Neural cell (in vitro differentiated cells): ENCODE measurements at regions not wholly inside any gene's neighbourhood (a gene's known extent, or its start where the extent isn't known, plus 50 kb on each side); places are given as distances from the start of the nearest gene placed in this dataset.

Experiments used
- H2AFZ ChIP-seq: fragments of 200-600, 300-800 bp; sonication (generic), shearing (Covaris generic); 2 replicates; pipeline ENCODE4 v1.6.0; 2014; ENCODE audit warnings: low read depth, mild to moderate bottlenecking, antibody characterized with exemption, low read length, moderate library complexity
- H3F3A ChIP-seq: fragments of 200-600 bp; shearing (Covaris generic); 2 replicates; pipeline ENCODE4 v1.6.1; 2016; ENCODE audit warnings: mild to moderate bottlenecking, moderate library complexity, mixed read lengths, antibody characterized with exemption, low read length; ENCODE audit not compliant: insufficient read depth, poor library complexity, severe bottlenecking
- H3K27ac ChIP-seq: fragments of 200-600, 300-800 bp; sonication (generic), shearing (Covaris generic); 2 replicates; pipeline ENCODE4 v1.5.1; 2014; ENCODE audit warnings: mild to moderate bottlenecking, low read length, moderate library complexity
- H3K27me3 ChIP-seq: fragments of 300-800, 200-600 bp; sonication (generic), shearing (Covaris generic); 2 replicates; pipeline ENCODE4 v1.6.0; 2014; ENCODE audit warnings: mild to moderate bottlenecking, low read depth, low read length, moderate library complexity; ENCODE audit not compliant: insufficient read depth
- H3K36me3 ChIP-seq: fragments of 300-800, 200-600 bp; sonication (generic), shearing (Covaris generic); 2 replicates; pipeline ENCODE4 v1.5.1; 2014; ENCODE audit warnings: mild to moderate bottlenecking, antibody characterized with exemption, low read length, moderate library complexity; ENCODE audit not compliant: insufficient read depth
- H3K4me2 ChIP-seq: fragments of 300-800, 200-600 bp; sonication (generic), shearing (Covaris generic); 2 replicates; pipeline ENCODE4 v1.6.0; 2014; ENCODE audit warnings: mild to moderate bottlenecking, low read length
- H3K4me3 ChIP-seq: fragments of 300-800, 200-600 bp; sonication (generic), shearing (Covaris generic); 2 replicates; pipeline ENCODE4 v1.5.1; 2014; ENCODE audit warnings: mild to moderate bottlenecking, low read length, moderate library complexity
- H3K79me2 ChIP-seq: fragments of 200-600 bp; shearing (Covaris generic); replicated peaks from 2 replicates; pipeline ENCODE4 v1.6.0; 2014; ENCODE audit warnings: mild to moderate bottlenecking, low read length, moderate library complexity; ENCODE audit not compliant: insufficient read depth
- H3K9ac ChIP-seq: fragments of 300-800, 200-600 bp; sonication (generic), shearing (Covaris generic); 2 replicates; pipeline ENCODE4 v1.6.1; 2016; ENCODE audit warnings: mild to moderate bottlenecking, low read length, mixed read lengths
- H3K9me2 ChIP-seq: fragments of 200-600 bp; shearing (Covaris generic); 2 replicates; pipeline ENCODE4 v1.6.1; 2016; ENCODE audit warnings: mild to moderate bottlenecking, low read length, mixed read lengths; ENCODE audit not compliant: insufficient read depth
- H3K9me3 ChIP-seq: fragments of 200-600, 300-800 bp; sonication (generic), shearing (Covaris generic); 2 replicates; pipeline ENCODE4 v1.6.1; 2016; ENCODE audit warnings: mild to moderate bottlenecking, mixed run types, low read length, moderate library complexity, mixed read lengths
- H4K20me1 ChIP-seq: fragments of 200-600 bp; shearing (Covaris generic); 2 replicates; pipeline ENCODE4 v1.6.1; 2016; ENCODE audit warnings: mild to moderate bottlenecking, mixed run types; ENCODE audit not compliant: insufficient read depth
- CTCF ChIP-seq: fragments of 450-650 bp; IDR thresholded peaks from 2 replicates; pipeline ENCODE4 v1.5.1; 2014; ENCODE audit warnings: antibody characterized with exemption, mild to moderate bottlenecking, moderate library complexity; ENCODE audit not compliant: poor library complexity, severe bottlenecking
- EP300 ChIP-seq: fragments of 450-650 bp; conservative IDR thresholded peaks from 2 replicates; pipeline ENCODE4 v1.6.1; 2014; ENCODE audit warnings: antibody characterized with exemption, mild to moderate bottlenecking, moderate library complexity; ENCODE audit not compliant: poor library complexity, severe bottlenecking
- EZH2 ChIP-seq: fragments of 200-600, 300-800 bp; shearing (Covaris generic), sonication (generic); IDR thresholded peaks from 2 replicates; pipeline ENCODE4 v1.6.1; 2014; ENCODE audit warnings: antibody characterized with exemption, low read length, borderline replicate concordance, mild to moderate bottlenecking; ENCODE audit not compliant: insufficient read depth, poor library complexity, severe bottlenecking
- MXI1 ChIP-seq: fragments of 450-650 bp; conservative IDR thresholded peaks from 2 replicates; pipeline ENCODE4 v1.6.1; 2014; ENCODE audit warnings: antibody characterized with exemption, mild to moderate bottlenecking; ENCODE audit not compliant: poor library complexity, severe bottlenecking
- POLR2AphosphoS5 ChIP-seq: IDR thresholded peaks from 2 replicates; pipeline ENCODE4 v1.6.1; 2012
- RAD21 ChIP-seq: fragments of 450-650 bp; conservative IDR thresholded peaks from 2 replicates; pipeline ENCODE4 v1.6.1; 2014; ENCODE audit warnings: antibody characterized with exemption, mild to moderate bottlenecking, moderate library complexity
- REST ChIP-seq: IDR thresholded peaks from 2 replicates; pipeline ENCODE4 v1.6.1; 2012; ENCODE audit warnings: borderline replicate concordance
- SMC3 ChIP-seq: fragments of 450-650 bp; conservative IDR thresholded peaks from 2 replicates; pipeline ENCODE4 v1.6.1; 2014; ENCODE audit warnings: antibody characterized with exemption, mild to moderate bottlenecking, moderate library complexity; ENCODE audit not compliant: poor library complexity
- TAF1 ChIP-seq: IDR thresholded peaks from 2 replicates; pipeline ENCODE4 v1.6.1; 2012; ENCODE audit warnings: low read depth

DNA sequence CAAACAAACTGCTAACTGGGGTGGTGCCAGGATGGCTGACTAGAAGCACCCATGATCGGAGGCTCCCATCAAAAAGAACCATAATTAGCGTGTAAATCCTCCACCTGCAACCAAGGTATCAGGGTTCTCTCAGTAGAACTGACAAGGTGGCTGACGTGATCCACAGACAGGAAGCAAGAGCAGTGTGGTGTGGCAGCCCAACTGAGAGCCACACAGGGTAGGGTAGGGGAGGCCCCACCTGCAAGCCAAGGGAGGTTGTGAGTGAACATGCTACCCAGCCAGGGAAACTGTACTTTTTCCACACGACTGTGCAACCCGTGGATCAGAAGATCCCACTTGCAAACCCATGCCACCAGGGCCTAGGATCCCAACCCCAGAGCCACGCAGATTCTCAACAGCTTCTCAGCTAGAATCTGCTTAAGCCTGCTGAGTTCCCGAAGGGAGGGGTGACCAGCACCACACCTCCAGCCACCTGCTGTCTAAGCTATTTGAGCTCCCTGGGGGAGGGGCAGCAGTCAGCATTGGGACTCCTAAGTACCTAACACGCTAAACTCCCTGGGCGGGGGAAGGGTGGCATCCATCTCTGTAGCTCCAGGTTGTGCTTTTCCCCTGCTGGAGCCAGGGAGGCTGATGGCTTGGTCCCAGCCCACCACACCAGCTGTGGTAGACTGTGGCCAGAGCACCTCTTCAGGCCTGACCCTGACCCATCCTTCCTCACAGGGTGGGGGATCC is 425.1 kb downstream of the GPM6A start:
- no peak overlapping the region for H3K4me2 ChIP-seq
- H2AFZ ChIP-seq = no peak overlapping the region
- H3K9ac ChIP-seq = no peak overlapping the region
- no peaks in the 10 kb centered on the region for H3K79me2 ChIP-seq
- no peaks in the 10 kb centered on the region for H3F3A ChIP-seq
- no peaks in the 10 kb centered on the region for H4K20me1 ChIP-seq
- H3K27ac ChIP-seq = no peak overlapping the region
- H3K4me3 ChIP-seq = no peak overlapping the region
- H3K27me3 ChIP-seq = no peaks in the 10 kb centered on the region
- H3K9me2 ChIP-seq = no peaks in the 10 kb centered on the region
- no peaks in the 10 kb centered on the region for H3K9me3 ChIP-seq
- TF ChIP-seq RAD21 (no peak), TAF1 (no peak), POLR2AphosphoS5 (no peak), EP300 (no peak)
- no peaks in the 10 kb centered on the region for H3K36me3 ChIP-seq

GRCh38 chr4:175394208-175394607 is 417.9 kb downstream of the GPM6A start:
- no peak overlapping the region for H2AFZ ChIP-seq
- no peaks in the 10 kb centered on the region for H3K9me2 ChIP-seq
- no peak overlapping the region for H3K9ac ChIP-seq
- no peak overlapping the region for H3K4me3 ChIP-seq
- H4K20me1 ChIP-seq = no peaks in the 10 kb centered on the region
- H3K27ac ChIP-seq = no peak overlapping the region
- H3K36me3 ChIP-seq = no peaks in the 10 kb centered on the region
- H3K9me3 ChIP-seq = no peaks in the 10 kb centered on the region
- H3F3A ChIP-seq = no peaks in the 10 kb centered on the region
- no peaks in the 10 kb centered on the region for H3K79me2 ChIP-seq
- TF ChIP-seq REST (no peak), POLR2AphosphoS5 (peak; percentile 70), RAD21 (no peak), EZH2 (no peak), SMC3 (no peak), TAF1 (no peak), MXI1 (no peak), EP300 (peak; percentile 69), CTCF (no peak)
- no peaks in the 10 kb centered on the region for H3K27me3 ChIP-seq
- H3K4me2 ChIP-seq = no peak overlapping the region
